NCI-H1048 (cell line): ENCODE measurements at regions not wholly inside any gene's neighbourhood (a gene's known extent, or its start where the extent isn't known, plus 50 kb on each side); places are given as distances from the start of the nearest gene placed in this dataset.
A peak's percentile ranks its signal among the peaks of the same experiment; 100 is the strongest.
"Not testable (repeated sequence)": the region's sequence is repeated elsewhere in the genome, so short reads cannot be mapped to it uniquely, and the experiment has no call there.

Source experiments
- DNase-seq: peaks from one replicate; lab custom pipeline; 2025; lab: John Stamatoyannopoulos, UW

- not testable (repeated sequence) for DNase-seq
These were observed 60.5 kb downstream of the AREG start for GRCh38 chr4:74505355-74505978.

GRCh38 chr4:74509363-74509762 is 64.4 kb downstream of the AREG start:
- not testable (repeated sequence) for DNase-seq

GRCh38 chr4:74516303-74516702 is 71.4 kb downstream of the AREG start:
- DNase-seq = no peak

GRCh38 chr4:74517996-74518395 is 73.1 kb downstream of the AREG start:
- DNase-seq = no peak

- DNase-seq = no peak
These were observed 77.5 kb downstream of the AREG start for GRCh38 chr4:74522251-74522991.

GRCh38 chr4:74523096-74523495 is 78.2 kb downstream of the AREG start:
- no peak for DNase-seq

GRCh38 chr4:74524985-74525384 is 80.0 kb downstream of the AREG start:
- DNase-seq = no peak

GRCh38 chr4:74527049-74527448 is 82.1 kb downstream of the AREG start:
- DNase-seq = no peak

GRCh38 chr4:74528178-74528577 is 83.2 kb downstream of the AREG start:
- DNase-seq = no peak

GRCh38 chr4:74529284-74530041 is 84.5 kb downstream of the AREG start:
- no peak for DNase-seq

GRCh38 chr4:74531963-74532794 is 87.2 kb downstream of the AREG start:
- peak; percentile 6 for DNase-seq

- no peak for DNase-seq
These were observed 89.2 kb downstream of the AREG start for GRCh38 chr4:74534121-74534520.

- no peak for DNase-seq
These were observed 90.0 kb downstream of the AREG start for GRCh38 chr4:74534936-74535335.

GRCh38 chr4:74535512-74535911 is 90.6 kb downstream of the AREG start:
- no peak for DNase-seq

GRCh38 chr4:74536557-74536956 is 91.6 kb downstream of the AREG start:
- no peak for DNase-seq

- DNase-seq = no peak
These were observed 92.5 kb downstream of the AREG start for GRCh38 chr4:74537459-74537858.

- no peak for DNase-seq
These were observed 94.3 kb downstream of the AREG start for GRCh38 chr4:74539044-74539790.

- DNase-seq = no peak
These were observed 95.3 kb downstream of the AREG start for GRCh38 chr4:74540193-74540592.

- no peak for DNase-seq
These were observed 96.7 kb downstream of the AREG start for GRCh38 chr4:74541667-74542066.

GRCh38 chr4:74543231-74543781 is 98.4 kb downstream of the AREG start:
- no peak for DNase-seq

- DNase-seq = no peak
These were observed 99.0 kb downstream of the AREG start for GRCh38 chr4:74543983-74544382.
